T-helper 9 cell (primary cell): ENCODE measurements at regions not wholly inside any gene's neighbourhood (a gene's known extent, or its start where the extent isn't known, plus 50 kb on each side); places are given as distances from the start of the nearest gene placed in this dataset.
"Not testable (repeated sequence)": the region's sequence is repeated elsewhere in the genome, so short reads cannot be mapped to it uniquely, and the experiment has no call there.

ENCODE experiments used
- DNase-seq: peaks from one replicate; pipeline ENCODE4 v3.0.0-alpha.2; 2020

GRCh38 chr4:20196476-20196875, 55.2 kb upstream of the SLIT2 start:
- no peak for DNase-seq

- DNase-seq: no peak
Measured at GRCh38 chr4:20195071-20195885, 56.4 kb upstream of the SLIT2 start.

- DNase-seq: no peak
Measured at GRCh38 chr4:20194123-20195013, 57.3 kb upstream of the SLIT2 start.

- no peak for DNase-seq
Measured at GRCh38 chr4:20193141-20193936, 58.4 kb upstream of the SLIT2 start.

GRCh38 chr4:20192736-20193135, 59.0 kb upstream of the SLIT2 start:
- DNase-seq: no peak

GRCh38 chr4:20185103-20185502, 66.6 kb upstream of the SLIT2 start:
- no peak for DNase-seq

GRCh38 chr4:20183131-20183530, 68.6 kb upstream of the SLIT2 start:
- DNase-seq: not testable (repeated sequence)

- no peak for DNase-seq
Measured at GRCh38 chr4:20181926-20182325, 69.8 kb upstream of the SLIT2 start.

GRCh38 chr4:20180509-20180908, 71.2 kb upstream of the SLIT2 start:
- DNase-seq: no peak

GRCh38 chr4:20178902-20179576, 72.7 kb upstream of the SLIT2 start:
- no peak for DNase-seq

- DNase-seq: no peak
Measured at GRCh38 chr4:20176881-20177280, 74.8 kb upstream of the SLIT2 start.

GRCh38 chr4:20172070-20172760, 79.5 kb upstream of the SLIT2 start:
- DNase-seq: no peak

- DNase-seq: no peak
Measured at GRCh38 chr4:20166544-20166943, 85.2 kb upstream of the SLIT2 start.

- no peak for DNase-seq
Measured at GRCh38 chr4:20159516-20159915, 92.2 kb upstream of the SLIT2 start.

- DNase-seq: no peak
Measured at GRCh38 chr4:20158195-20158594, 93.5 kb upstream of the SLIT2 start.

- DNase-seq: no peak
Measured at GRCh38 chr4:20151436-20151835, 100.3 kb upstream of the SLIT2 start.

- DNase-seq: not testable (repeated sequence)
Measured at GRCh38 chr4:20149143-20149542, 102.6 kb upstream of the SLIT2 start.

GRCh38 chr4:20137176-20137575, 114.5 kb upstream of the SLIT2 start:
- no peak for DNase-seq

- DNase-seq: no peak
Measured at GRCh38 chr4:20127626-20128025, 124.1 kb upstream of the SLIT2 start.

GRCh38 chr4:20126906-20127305, 124.8 kb upstream of the SLIT2 start:
- DNase-seq: no peak

GRCh38 chr4:20124317-20125026, 127.2 kb upstream of the SLIT2 start:
- DNase-seq: no peak
